Stimulated activated CD4-positive, alpha-beta T cell treated with anti-CD3 and anti-CD28 coated beads, Interleukin-1b, Interleukin-23, amount 100 ng/mL, for 24 hours (primary cell): ENCODE measurements at regions not wholly inside any gene's neighbourhood (a gene's known extent, or its start where the extent isn't known, plus 50 kb on each side); places are given as distances from the start of the nearest gene placed in this dataset.

Experiments used
- DNase-seq, 4 experiments: peaks; one replicate each; pipeline ENCODE4 v3.0.0-alpha.2; 2020; ENCODE audit warnings: low read depth in 4 of 4, low spot score in 1 of 4

DNA sequence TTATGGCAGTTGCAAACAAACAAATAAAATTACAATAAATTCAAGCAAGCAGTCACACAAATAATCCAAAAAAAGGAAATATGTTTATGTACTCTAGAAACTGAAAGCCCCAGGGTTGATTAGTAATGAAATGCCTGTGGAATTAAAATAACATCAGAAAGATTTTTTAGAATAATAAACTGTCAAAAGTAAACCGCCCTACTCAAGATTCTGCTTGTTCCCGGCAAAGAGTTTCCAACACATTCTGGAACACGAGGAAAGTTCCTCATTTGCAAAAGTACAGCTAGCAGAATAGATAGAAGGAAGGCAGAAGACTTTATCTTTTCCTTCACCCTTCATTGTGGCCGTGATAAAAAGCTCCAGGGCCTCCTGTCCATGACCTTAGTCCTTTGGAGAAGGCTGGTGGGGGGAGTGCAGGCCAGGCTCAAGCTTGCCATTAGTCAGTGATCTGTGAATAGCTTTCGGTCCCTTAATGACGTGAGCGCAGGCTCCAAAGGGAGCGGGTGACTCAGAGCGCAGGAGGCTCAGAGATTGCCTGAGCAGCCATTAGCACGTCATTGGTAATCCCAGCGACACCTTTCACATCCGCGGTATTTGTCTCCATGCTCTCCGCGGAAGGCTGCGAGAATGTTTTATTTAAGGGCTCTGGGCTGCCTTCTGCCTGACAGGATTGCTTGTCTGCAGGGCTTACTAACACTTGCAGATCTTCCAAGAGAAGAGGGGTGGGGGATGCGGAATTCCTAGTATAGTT lies 458.3 kb downstream of the METTL15 start:
- DNase-seq = no peak

DNA sequence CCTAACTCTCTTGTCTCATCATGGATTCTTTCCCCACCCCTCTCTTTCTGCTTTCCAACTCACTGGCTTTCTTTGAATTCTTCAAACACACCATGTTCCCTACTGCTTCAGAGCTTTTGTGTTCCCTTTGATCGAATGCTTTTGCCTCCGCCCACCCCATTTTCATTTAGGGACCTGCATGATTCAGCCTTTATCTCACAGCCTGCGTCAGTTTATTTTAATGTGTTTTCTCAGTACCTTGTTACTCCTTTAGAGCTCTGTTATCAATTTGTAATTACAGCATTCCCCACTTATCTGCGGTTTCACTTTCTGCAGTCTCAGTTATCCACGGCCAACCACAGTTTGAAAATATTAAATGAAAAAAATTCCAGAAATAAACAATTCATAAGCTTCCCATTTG lies 451.3 kb downstream of the METTL15 start:
- DNase-seq = no peak

DNA sequence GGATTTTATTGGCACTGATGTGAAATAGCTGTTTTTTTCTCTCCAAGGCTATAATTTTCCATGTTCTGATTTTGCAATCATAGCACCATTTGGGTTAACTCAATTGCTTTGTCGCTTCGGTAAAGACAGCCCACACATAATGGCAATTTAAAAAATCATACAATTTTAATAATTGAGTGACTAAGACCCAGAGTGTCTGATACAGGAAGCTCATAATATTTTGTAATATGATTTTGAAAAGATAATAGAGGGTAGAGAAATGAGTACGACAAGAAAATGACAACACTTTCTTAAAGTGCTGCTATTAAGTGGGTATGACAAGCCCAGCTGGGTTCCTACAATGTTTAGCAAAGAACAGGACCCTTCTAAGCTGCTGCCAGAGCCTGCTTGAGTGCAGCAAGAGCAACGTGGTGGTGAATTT lies 439.1 kb downstream of the METTL15 start:
- DNase-seq = no peak

DNA sequence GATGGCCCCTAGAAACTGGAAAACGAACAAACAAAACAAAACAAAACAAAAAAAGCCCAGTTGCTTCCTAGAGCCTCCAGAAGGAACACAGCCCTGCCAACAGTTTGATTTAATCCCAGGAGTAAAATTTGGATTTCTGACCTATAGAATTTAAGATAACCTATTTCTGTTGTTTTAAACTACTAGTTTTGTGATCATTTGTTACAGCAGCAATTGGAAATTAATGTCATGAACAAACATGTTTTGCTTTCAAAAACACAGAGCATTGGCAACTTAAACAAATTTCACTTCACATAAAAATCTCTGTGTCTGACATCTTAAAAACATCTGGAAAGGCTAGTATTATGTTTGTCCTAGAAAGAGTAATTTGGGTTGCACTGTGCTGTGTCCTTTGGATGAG lies 437.3 kb downstream of the METTL15 start:
- no peak for DNase-seq

DNA sequence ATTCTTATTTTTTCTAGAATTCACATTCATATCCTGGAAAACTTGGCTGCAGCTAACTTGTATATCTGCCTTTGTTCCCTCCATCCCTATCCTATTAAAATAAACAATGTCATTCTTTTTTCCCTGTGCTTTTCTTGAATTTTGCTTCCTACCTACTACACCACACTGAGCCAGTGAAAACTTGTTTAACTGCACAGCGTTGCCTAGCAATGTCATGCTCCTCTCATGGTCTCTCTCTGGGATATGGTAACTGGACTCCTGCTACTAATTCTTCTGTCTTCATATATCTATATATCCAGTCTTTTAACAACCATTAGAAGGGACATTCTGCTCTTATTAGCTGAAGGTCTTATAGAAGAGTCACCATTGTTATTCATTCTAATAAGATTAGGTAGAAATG lies 434.4 kb downstream of the METTL15 start:
- no peak for DNase-seq

DNA sequence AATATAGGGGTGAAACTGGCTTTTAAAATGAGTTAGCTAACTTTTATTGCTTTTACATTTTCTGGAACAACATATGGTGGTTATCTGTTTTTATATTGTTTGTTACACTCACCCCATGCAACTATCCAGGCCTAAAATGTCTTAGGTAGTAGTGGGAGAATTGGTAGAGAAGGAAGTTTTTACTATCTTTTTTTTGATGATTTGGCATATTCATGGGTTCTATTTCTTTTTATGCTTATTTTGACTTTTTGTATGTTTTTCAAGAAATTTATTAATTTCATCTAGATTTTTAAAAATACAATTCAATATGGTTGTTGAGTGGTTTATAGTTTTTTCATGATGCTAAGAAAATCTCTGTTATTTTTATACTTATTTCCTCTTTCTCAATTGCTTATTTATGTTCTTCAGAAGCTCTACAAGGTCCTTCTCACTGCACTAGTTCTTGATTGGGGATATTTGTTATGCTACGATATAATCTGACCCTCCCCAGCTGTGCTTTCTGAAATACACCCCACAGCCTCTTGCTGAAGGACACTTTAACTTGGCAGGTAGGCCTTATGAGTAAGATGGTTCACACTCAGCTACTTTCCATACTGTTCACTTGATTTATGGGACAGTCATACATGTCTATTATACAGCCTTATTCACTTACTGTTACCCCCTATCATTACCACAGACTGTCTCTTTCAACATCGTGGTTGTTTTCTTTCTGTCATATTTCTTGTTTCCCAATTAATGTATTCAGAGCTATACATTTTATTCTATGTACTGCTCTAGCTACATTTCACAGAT lies 431.2 kb downstream of the METTL15 start:
- DNase-seq = no peak

DNA sequence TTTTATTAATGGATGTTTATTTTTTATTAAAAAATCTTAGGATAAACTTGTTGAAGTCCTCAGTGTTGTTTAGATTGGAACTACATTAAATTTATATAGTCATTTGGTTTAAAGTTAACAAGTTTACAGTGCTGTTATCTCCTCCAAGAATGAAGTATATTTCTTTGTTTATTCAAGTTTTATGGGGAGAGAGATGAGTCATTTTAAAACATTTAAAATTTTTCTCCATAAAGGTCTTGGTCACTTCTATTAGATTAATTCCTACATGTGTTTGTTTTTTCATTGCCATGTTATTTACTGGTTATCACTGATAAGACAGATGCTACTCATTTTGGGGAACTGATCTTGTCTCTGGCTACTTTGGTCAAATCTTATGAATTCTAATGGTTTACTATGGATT lies 429.6 kb downstream of the METTL15 start:
- no peak for DNase-seq

DNA sequence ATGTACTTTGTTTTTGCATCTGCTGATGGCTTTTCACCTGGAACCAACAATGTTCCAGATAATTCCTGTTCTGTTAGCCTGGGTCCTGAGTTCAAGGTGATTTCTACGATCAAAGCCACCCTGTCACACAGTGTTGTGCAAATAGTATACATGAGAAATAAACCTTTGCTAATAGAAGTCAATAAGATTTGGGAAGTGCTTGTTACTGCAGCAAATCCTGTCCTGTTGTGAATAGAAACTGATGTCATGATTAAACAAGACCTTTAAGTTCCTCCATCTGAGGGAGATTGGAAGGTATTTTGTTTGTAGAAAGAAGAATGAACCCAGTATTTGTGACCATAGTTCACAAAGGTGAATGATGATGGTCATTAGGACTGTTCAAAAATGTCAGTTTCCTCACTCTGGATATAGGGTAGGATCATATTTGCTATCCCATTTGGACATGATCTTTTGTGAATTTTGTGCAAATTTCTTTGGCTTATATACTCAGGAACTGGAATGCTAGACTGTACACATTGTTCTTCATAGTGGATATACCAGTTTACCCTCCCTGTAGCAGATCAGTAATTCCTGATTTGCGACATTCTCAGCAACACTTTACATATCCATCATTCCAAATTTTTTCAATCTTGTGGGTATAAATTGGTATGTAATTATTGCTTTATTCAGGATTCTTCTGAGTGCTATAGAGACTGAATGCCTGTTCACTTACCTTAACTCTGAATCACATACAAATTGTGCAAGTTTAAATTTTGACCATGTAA lies 428.5 kb downstream of the METTL15 start:
- no peak for DNase-seq

DNA sequence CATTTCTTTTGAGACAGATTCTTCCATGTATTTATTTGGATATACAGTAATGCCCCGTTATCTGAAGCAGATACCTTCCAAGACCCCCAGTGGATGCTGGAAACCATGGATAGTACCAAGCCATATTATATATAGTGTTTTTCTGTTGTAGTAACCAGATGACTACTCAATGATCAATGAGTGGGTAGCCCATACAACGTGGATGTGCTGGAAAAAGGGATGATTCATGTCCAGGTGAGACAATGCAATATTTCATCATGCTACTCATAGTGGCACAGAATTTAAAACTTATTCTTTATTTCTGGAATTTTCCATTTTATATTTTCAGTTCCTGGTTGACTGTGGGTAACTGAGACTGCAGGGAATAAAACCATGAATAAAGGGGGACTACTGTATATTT lies 427.5 kb downstream of the METTL15 start:
- no peak for DNase-seq

DNA sequence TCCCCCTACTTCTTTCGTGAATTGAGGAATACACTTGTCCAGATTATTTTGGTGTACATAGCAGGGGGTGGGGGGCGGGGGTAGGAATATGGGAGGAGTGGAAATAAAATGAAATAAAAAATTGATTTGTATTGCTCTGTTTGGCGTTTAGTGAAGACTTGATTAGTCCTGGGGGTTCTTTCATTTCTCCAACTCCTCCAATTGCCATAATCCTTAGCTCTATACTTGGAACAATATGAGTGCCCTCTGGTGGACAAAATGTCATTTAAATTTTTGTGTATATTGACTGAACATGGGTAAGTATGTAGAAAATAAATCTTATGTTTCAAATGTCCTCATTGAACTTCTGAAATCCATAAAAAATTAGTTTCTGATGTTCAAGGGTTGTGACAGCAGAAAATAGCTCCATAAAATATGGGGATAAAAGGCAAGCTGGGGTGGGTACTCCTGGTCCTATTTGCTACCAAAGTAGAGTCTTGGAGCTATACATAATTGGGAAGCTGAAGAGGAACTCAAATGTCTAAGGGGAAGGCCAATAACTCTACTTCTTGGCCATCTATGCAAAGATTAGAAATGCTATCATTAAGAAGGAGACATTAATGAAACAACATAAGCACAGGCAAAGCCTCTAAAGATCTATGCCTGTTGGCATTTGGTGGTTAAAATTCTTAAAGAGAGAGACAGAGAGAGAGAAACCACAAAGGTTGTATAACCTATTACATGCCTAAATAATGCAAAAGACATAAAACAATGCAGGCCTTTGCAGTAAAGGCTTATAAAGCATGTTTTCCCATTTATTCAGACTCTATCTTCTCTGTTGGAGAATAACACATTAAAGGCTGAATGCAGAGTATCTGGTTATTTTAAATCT lies 421.6 kb downstream of the METTL15 start:
- no peak for DNase-seq

DNA sequence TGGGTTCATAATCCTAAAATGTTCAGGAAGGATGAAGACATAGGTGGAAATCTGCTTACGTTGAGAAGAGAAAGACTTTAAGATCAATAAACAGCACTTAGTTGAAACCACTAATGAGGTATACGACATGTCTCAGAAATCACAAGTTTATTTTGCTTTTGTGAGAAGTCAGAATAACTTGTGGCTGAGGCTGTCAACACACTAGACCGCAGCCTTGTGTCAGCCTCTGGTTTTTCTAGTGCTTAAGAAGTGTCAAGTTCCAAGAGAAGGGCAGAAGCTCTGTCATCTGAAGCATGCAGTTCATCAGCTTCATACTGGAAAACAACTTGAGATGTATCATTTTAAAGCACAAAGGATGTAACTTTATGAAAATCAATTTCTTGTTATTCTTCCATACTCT lies 420.9 kb downstream of the METTL15 start:
- no peak for DNase-seq

DNA sequence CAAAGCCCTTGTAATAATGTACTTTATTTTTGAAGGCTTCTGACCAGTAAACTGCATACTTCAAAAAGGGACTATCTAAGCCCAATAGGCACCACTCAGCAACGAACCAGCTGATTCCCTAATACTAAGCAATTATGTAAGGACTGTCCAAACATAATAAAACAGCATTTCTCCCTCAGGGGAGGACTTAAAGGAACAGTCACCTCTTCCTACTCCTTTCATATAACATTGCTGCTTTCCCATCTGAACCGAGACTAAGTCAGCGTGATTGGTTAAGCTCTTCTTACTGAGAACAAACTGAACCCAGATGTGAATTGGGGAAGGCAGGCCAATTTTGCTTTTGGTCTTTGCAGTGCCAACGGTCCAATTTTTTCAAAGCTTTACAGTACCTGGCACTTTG lies 420.0 kb downstream of the METTL15 start:
- no peak for DNase-seq

DNA sequence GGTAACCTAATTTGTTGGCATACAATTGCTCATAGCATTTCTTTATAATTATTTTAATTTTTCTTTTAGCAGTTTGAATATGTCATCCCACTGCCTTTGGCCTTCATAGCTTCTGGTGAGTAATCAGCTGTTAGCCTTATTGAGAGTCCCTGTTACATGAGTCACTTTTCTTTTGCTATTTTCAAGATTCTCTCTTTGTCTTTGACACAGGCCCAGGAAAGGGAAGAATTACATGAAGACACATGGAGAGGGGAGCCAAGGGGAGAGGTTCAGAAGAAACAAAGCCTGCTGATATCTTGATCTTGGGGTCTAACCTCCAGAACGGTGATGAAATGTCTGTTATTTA lies 418.2 kb downstream of the METTL15 start:
- DNase-seq = no peak

DNA sequence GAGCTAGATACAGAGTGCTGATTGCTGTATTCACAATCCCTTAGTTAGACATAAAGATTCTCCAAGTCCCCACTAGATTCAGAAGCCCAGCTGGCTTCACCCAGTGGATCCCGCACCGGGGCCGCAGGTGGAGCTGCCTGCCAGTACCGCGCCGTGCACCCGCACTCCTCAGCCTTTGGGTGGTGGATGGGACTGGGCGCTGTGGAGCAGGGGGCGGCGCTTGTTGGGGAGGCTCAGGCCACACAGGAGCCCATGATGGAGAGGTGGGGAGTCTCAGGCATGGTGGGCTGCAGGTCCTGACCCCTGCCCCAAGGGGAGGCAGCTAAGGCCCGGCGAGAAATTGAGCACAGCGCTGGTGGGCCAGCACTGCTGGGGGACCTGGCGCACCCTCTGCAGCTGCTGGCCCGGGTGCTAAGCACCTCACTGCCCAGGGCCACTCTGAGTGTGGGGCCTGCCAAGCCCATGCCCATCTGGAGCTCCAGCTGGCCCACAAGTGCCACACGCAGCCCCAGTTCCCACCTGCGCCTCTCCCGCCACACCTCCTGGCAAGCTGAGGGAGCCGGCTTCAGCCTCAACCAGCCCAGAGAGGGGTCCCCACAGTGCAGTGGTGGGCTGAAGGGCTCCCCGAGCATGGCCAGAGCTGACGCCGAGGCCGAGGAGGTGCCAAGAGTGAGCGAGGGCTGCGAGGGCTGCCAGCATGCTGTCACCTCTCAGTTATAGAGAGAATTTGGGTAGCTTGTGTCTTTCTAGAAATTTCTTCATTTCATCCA lies 417.6 kb downstream of the METTL15 start:
- no peak for DNase-seq

DNA sequence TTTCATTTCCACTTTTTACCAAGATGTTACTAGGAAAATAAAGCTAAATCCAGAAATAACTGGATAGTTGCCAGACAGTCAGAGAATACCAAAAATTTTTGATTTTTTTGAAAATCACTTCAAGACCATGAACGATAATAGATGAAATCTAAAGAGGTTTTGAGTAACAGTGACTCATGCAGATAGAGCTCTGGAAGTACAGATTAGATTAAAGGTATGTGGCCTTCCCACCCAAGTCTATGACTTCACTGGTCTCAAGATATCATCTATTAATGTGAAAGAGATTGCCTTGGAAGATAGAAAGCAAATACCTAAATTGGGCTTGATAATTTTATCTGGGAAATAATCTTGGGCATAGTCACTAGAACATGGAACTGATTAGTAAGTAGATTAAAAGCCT lies 415.9 kb downstream of the METTL15 start:
- DNase-seq = no peak

DNA sequence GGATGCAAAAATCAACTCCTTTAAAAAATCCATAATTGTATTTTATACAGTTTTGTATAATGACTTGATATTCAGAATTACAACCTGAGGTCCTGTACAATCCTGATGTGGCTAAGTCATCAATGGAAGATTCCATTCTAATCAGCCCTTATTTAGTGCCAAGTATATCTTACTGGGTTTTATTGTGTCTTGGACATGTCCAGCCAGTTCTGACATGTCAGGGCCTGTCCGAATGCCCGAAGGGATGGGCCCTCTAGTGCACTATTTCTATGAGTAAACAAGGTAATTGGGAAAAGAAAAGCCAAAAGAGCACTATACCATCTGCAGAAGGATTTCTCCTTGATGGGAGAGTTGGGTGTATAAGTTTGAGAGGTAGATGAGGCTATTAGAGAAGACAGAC lies 412.9 kb downstream of the METTL15 start:
- no peak for DNase-seq

DNA sequence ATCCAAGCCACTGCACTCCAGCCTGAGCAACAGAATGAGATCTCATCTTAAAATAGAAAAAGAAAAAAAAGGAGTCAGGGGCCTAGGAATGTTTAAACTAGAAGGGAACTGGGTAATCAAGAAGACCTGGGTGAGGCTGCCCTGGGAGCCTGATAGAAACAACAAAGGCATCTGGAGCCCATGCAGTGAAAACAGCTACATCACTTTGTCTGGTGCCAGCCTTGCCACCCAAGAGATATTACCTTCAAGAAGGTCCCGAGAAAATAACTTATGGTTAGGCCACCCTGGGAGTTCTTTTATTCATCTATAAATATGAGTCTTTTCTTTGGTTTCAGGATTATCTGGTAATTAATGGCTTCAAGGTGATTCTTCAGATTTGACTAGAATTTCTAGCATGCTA lies 412.1 kb downstream of the METTL15 start:
- DNase-seq = no peak

DNA sequence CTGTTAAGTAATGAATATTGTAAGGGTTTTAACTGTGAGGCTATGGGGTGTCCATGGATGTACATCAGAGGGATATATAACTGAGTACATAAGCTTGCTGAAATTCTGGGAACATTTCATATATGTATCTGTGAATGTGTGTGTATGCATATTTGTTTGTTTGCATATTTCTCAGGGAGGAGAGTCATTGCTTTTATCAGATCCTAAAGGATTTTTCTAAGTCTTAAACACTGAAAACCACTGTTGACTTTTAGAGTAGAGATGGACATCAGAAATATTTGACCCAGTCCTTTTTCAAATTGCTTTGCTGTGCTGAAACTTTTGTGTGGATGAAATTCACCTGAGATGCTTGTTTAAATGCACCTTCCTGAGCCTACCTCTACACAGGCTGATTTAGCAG lies 410.6 kb downstream of the METTL15 start:
- no peak for DNase-seq

DNA sequence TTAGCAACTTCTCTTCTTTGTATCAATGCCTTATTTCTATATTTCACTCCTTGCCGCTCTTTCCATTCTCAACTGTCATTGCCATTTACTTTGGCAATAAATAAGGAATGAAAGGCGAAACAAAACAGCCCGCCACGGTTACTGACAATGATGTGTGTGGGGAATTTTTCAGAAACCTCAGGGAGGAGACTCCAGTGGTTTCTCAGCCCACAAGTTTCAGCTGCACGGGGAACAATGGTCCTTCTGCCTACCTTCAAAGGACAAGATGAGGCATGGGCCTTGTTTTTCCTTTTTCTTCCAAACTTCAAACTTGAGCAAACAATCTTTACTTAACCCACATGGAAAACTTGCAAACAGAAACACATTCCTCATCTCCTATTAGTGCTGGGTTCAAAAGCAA lies 409.4 kb downstream of the METTL15 start:
- no peak for DNase-seq

DNA sequence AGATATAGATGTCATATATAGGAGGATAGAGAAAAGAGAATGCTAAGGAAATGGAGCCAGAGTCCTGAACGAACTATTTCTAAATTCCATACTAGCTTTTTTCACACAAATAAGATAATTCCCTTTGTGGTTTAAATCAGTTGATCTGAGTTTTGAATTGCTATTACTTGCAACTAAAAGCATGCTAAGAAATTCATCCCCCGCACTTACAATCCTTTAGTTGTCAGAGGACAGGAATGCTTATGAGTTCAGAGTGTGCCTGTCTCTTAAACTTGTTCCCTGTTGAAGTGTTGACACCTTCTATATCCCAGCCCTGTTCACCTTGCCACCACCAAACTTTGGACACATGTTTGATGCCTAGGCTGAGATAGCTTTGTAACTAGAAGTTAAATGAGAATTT lies 406.2 kb downstream of the METTL15 start:
- no peak for DNase-seq
